Glutamatergic neuron (in vitro differentiated cells): ENCODE measurements at regions not wholly inside any gene's neighbourhood (a gene's known extent, or its start where the extent isn't known, plus 50 kb on each side); places are given as distances from the start of the nearest gene placed in this dataset.
A peak's percentile ranks its signal among the peaks of the same experiment; 100 is the strongest.

Source experiments
- DNase-seq: peaks from one replicate; pipeline ENCODE4 v3.0.0; 2022
- H3K27ac Mint-ChIP-seq: one replicate; pipeline ENCODE4 v1.8.0; 2020; ENCODE audit warnings: mild to moderate bottlenecking, mixed read lengths, inconsistent platforms; ENCODE audit not compliant: unreplicated experiment
- H3K27me3 Mint-ChIP-seq: one replicate; pipeline ENCODE4 v1.8.0; 2020; ENCODE audit warnings: mild to moderate bottlenecking, moderate library complexity, mixed read lengths, inconsistent platforms; ENCODE audit not compliant: unreplicated experiment
- H3K36me3 Mint-ChIP-seq: one replicate; pipeline ENCODE4 v1.8.0; 2020; ENCODE audit warnings: mild to moderate bottlenecking, mixed read lengths, inconsistent platforms; ENCODE audit not compliant: unreplicated experiment
- H3K4me1 Mint-ChIP-seq: one replicate; pipeline ENCODE4 v1.8.0; 2020; ENCODE audit warnings: mild to moderate bottlenecking, low read depth, mixed read lengths, inconsistent platforms; ENCODE audit not compliant: unreplicated experiment
- H3K4me3 Mint-ChIP-seq: one replicate; pipeline ENCODE4 v1.8.0; 2020; ENCODE audit warnings: mild to moderate bottlenecking, mixed read lengths, inconsistent platforms; ENCODE audit not compliant: unreplicated experiment
- H3K9me3 Mint-ChIP-seq: one replicate; pipeline ENCODE4 v1.8.0; 2020; ENCODE audit warnings: mild to moderate bottlenecking, moderate library complexity, mixed read lengths, inconsistent platforms; ENCODE audit not compliant: unreplicated experiment
- CTCF ChIP-seq: fragments of 200-600 bp; sonication (generic); IDR thresholded peaks from one replicate; pipeline ENCODE4 v1.5.0; 2021; ENCODE audit not compliant: partially characterized antibody, unreplicated experiment

- peak overlapping the region; percentile 98 for H3K27ac Mint-ChIP-seq
- H3K27me3 Mint-ChIP-seq = peaks cover 33% of the 10 kb centered on the region
- peak overlapping the region; percentile 95 for H3K4me3 Mint-ChIP-seq
- no peak for TF ChIP-seq CTCF
- H3K4me1 Mint-ChIP-seq = peaks cover 49% of the 10 kb centered on the region
- peaks cover 45% of the 10 kb centered on the region for H3K9me3 Mint-ChIP-seq
- peak; percentile 23 for DNase-seq
- no peaks in the 10 kb centered on the region for H3K36me3 Mint-ChIP-seq
Measured at GRCh38 chr5:50968356-50969149, 302.1 kb downstream of the PARP8 start.

DNA sequence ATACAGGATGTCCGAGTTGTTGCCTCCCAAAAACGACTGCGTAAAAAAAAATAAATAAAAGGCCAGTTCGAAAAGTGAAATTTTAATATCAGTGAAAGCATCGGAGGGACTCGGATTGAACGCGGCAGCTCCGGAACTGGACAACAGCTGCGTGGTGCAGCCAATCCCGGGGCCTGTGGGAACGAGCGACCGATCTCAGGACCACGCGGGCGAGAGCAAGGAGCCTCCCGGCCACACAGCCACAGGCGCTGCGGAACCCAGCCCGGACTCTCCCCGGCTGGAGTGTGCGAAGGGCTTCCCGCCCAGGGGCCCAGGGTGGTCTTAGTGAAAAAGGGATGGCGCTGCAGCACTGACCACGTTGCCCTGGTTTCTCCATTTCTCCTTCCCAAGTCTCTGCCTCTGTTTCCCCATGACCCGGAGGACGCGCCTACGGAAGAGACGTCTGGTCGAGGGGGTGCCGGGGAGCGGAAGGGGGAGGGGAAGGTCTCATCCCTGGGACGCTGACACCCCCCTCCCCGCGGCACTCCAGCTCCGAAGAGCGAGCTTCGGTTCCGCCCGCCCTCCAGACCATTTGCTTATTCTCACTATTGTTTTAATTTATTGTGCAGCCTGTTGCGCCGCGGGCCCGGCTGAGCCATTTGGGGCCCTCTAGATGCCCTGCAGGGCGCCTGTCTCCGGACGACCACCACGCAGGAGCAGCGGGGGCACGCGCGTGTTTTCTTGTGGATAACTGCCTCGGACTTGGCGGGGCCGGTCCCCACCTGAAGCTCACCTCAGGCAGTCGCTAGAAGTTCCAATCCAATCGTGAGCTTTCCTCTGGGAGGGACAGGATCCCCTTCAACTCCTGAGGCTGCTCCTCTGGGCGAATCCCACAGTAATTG lies 303.0 kb downstream of the PARP8 start:
- TF ChIP-seq CTCF = no peak
- peaks cover 30% of the 10 kb centered on the region for H3K27me3 Mint-ChIP-seq
- peaks cover 44% of the 10 kb centered on the region for H3K9me3 Mint-ChIP-seq
- H3K36me3 Mint-ChIP-seq = no peaks in the 10 kb centered on the region
- H3K4me3 Mint-ChIP-seq = peak overlapping the region; percentile 95
- H3K27ac Mint-ChIP-seq = peak overlapping the region; percentile 98
- peak; percentile 62 for DNase-seq
- H3K4me1 Mint-ChIP-seq = peaks cover 45% of the 10 kb centered on the region

GRCh38 chr5:50975840-50976239 lies 309.4 kb downstream of the PARP8 start:
- H3K4me1 Mint-ChIP-seq = peaks cover 5% of the 10 kb centered on the region
- H3K27ac Mint-ChIP-seq = no peak overlapping the region
- DNase-seq = no peak
- no peak for TF ChIP-seq CTCF
- H3K36me3 Mint-ChIP-seq = peaks cover 4% of the 10 kb centered on the region
- H3K9me3 Mint-ChIP-seq = peaks cover 2% of the 10 kb centered on the region
- H3K4me3 Mint-ChIP-seq = no peak overlapping the region
- no peaks in the 10 kb centered on the region for H3K27me3 Mint-ChIP-seq

DNA sequence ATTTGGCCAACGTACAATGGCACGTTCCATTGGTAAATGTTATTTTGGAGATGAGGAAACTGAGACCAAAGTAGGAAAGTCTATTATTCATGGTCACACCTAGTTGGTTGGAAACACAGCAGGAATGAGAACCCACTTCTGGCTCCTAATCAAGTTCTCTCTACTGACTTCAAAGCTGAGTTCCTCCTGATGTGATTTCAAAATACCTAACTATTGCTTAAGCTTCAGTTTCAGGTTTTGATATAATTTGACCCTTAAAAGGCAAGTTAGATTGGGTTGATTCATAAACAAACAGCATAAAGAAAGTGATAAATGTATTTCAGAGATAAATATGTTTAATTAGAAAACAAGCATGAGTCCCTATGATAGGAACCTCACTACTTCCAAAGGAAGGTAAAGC lies 312.5 kb downstream of the PARP8 start:
- peaks cover 2% of the 10 kb centered on the region for H3K9me3 Mint-ChIP-seq
- no peak overlapping the region for H3K4me3 Mint-ChIP-seq
- H3K27ac Mint-ChIP-seq = no peak overlapping the region
- no peak for TF ChIP-seq CTCF
- H3K27me3 Mint-ChIP-seq = no peaks in the 10 kb centered on the region
- H3K36me3 Mint-ChIP-seq = peaks cover 4% of the 10 kb centered on the region
- no peaks in the 10 kb centered on the region for H3K4me1 Mint-ChIP-seq
- DNase-seq = no peak
